ENCODE measurements at regions not wholly inside any gene's neighbourhood (a gene's known extent, or its start where the extent isn't known, plus 50 kb on each side); places are given as distances from the start of the nearest gene placed in this dataset.
"Not testable (repeated sequence)": the region's sequence is repeated elsewhere in the genome, so short reads cannot be mapped to it uniquely, and the experiment has no call there.

- DNase-seq = no peak
Measured at GRCh38 chr6:141437685-141438084, 695.0 kb upstream of the GJE1 start.

- no peak for DNase-seq
Measured at GRCh38 chr6:141437011-141437410, 695.7 kb upstream of the GJE1 start.

GRCh38 chr6:141426400-141426980 is 706.2 kb upstream of the GJE1 start:
- DNase-seq = no peak

DNA sequence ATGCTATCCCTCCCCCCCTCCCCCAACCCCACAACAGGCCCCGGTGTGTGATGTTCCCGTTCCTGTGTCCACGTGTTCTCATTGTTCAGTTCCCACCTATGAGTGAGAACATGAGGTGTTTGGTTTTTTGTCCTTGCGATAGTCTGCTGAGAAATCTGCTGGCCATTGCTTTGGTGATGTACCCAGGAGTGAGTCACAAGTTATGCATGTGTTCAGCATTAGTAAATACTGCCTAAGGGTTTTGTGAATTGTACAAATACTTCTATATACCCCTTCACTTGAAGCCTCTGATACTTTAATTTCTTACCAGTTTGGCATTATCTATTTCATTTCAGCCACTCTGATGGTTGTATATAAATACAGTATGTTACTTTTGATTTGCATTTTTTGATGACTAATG is 711.3 kb upstream of the GJE1 start:
- no peak for DNase-seq

DNA sequence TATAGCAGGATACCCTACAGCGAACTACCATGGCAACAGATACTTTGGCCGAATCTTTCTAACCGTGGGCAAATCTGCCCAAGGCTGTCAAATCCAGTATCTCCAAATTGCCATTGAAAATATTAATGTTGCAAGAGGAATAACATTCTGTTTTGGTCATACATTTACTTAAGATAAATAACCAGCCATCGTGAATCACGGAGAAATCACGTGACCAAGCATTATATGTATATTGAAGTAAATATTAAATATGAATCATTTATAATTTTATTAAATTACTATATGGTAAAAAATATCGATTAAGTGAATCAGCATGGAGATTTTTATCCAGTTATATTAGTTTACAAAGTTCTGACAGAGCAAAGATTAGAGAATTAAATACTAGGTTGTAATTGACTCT is 714.6 kb upstream of the GJE1 start:
- no peak for DNase-seq

- no peak for DNase-seq
Measured at GRCh38 chr6:141415896-141416295, 716.8 kb upstream of the GJE1 start.

- no peak for DNase-seq
Measured at GRCh38 chr6:141413196-141413595, 719.5 kb upstream of the GJE1 start.

DNA sequence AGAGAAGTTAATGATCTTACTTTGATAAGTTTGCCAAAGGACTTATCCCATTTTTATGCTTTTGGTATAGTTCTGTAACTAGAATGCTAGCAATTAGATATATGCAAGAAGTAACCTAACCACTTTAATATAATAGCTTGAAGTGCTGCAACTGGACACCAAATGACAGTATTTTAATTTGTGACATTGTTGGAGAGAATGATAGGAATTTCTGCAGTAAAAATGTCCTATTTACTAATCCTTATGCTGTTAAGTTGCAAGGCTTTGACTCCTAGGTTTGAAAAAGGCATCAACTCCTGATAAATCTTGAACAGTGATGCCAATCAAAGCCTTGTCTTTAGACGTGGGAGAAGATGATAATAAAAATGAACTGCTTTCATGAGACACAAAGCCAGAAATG is 726.0 kb upstream of the GJE1 start:
- DNase-seq = no peak

DNA sequence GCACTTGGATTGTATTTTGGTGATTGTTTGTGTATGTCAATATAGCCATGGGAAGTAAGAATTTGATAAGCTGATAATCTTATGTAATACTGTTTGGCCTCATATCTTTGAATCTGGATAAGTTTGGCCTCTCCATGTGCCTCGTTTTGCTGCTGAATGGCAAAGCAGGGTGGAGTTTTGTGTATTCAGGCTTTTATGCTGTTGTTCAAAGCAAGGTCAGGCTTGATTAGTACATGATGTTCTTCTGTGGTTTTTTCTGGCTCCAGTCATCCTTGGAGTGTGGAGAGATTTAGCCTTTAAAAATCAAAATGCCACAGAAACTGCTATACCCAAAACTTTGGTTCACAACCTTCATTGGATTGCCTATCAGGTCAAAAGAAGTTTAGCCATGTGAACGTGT is 728.9 kb upstream of the GJE1 start:
- DNase-seq = no peak

GRCh38 chr6:141403103-141403502 is 729.6 kb upstream of the GJE1 start:
- DNase-seq = no peak

- DNase-seq = no peak
Measured at GRCh38 chr6:141402489-141402888, 730.2 kb upstream of the GJE1 start.

GRCh38 chr6:141401851-141402250 is 730.9 kb upstream of the GJE1 start:
- no peak for DNase-seq

- DNase-seq = no peak
Measured at GRCh38 chr6:141401168-141401567, 731.6 kb upstream of the GJE1 start.

GRCh38 chr6:141398949-141399348 is 733.8 kb upstream of the GJE1 start:
- DNase-seq = no peak

DNA sequence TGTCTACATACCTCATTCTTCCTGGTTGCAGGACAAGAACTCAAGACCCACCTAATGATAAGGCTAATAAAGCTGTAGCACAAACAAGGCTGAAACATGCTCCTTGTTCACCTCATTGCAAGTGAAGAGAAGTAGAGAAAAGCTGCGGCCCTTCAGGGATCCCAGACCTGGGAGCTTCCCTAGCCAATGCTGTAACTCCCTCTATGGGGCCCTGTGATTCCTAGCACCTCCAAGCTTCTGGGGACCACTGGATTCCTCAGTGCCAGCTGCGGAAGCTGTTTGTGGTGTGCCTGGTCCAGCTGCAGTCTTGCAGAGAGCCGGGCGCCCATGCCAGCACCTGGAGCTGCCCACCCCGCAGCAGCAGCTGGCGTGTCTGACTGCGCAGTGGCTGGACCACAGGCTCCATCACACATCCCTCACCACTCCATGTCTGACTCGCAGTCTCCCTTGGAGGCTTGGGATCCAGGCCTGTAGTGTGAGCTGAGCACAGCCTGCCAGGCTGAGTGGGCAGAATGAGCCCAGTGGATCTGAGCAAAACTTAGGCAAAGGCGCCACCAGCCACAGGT is 737.2 kb upstream of the GJE1 start:
- DNase-seq = no peak

DNA sequence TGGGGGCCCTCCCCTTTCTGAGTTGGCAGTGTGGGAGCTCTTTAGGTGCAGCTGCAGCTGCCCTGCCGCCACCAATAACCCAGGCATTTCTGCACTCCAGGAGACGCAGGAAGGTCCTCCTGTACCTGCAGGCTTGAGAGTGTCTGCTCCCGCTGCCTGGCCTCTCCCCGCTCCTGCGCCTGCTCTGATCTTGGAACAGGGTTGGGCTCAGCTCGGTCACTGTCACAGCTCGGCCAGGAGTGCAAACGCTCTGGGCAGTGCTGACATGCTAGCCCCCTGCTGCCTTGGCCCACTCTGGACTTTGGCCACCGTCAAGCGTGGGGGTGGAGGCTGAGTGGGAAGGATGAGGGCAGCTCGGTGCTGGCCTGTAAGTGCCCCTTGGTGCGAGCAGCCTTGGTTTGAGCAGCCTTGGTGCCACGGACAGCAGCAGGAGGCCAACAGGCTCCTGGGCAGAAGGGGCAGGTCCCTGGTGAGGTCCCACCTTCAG is 738.1 kb upstream of the GJE1 start:
- DNase-seq = no peak

DNA sequence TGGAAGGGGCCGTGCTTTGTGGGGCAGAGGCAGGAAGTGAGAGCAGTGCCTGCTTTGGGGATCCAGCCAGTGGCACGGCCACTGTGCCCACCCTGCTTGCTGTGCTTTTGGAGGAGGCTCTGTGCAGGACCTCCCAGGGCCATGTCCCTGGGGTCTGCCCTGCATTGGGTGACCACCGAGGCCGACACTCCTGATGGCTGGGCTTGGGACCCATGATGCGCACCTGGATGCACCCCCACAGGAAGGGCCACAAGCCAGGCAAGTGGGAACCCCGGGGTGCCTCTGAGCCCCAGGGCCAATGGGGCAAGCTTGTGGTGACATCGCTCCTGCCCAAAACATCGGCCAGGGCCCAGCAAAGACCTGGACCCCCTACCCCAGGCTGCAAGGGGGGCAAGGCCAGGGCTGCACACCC is 738.6 kb upstream of the GJE1 start:
- no peak for DNase-seq

DNA sequence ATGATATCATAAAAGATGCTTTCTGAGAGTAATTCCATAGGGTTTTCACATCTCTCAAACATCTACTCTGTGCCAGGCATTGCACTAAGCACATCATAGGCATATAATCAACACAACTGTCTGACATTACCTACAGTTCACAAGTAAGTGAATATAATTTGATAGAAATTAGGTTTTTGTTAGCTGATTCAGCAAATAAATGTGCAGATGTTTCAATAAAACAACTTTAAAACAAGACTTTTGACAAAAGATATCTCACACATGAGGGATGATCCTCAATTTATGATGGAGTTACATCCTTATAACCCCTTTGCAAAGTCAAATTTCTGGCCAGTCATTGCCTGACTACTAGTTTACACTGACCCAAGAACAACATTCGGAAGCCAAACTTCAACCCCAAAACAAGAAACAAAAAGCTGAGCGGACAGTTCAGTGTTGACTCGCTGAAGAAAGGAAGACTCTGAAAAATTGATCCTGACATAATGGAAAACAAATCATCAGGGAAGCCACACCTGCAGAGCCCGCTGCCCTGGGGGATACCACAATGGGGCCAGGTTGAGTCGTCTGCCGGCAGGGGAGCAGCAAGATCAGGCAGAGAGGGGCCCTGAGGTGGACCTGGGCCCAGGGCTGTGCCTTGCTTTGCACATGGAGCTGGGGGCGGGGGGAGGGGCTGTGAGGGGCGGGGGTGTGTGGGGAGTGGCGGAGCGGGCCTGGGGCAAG is 739.2 kb upstream of the GJE1 start:
- DNase-seq = no peak

DNA sequence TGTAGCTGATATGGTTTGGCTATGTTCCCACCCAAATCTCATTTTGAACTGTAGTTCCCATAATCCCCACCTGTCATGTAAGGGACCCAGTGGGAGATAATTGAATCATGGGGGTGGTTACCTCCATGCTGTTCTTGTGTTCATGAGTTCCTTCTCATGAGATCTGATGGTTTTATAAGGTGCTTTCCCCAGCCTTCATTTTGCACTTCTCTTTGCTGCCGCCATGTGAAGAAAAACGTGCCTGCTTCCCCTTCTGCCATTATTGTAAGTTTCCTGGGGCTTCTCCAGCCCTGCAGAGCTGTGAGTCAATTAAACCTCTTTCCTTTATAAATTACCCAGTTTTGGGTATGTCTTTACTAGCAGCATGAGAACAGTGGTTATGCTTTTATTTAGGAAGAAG is 741.6 kb upstream of the GJE1 start:
- DNase-seq = not testable (repeated sequence)

DNA sequence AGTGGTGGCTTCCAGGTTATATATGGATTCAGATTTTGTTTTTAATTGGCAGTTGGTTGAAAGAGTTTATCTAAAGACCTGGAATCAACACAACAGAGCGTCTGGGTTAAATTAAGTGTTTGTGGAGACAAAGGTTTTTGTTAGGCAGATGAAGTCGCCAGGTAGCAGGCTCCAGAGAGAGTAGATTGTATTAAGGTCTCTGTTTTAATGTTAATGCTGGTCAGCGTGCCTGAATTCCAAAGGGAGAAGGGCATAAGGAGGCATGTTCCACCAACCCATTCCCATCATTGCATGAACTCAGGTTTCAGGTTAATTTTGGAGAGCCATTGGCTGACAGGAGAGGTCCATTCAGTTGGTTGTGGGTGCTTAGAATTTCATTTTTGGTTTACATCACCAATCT is 744.1 kb upstream of the GJE1 start:
- DNase-seq = no peak

GRCh38 chr6:141370438-141370837 is 762.3 kb upstream of the GJE1 start:
- no peak for DNase-seq

DNA sequence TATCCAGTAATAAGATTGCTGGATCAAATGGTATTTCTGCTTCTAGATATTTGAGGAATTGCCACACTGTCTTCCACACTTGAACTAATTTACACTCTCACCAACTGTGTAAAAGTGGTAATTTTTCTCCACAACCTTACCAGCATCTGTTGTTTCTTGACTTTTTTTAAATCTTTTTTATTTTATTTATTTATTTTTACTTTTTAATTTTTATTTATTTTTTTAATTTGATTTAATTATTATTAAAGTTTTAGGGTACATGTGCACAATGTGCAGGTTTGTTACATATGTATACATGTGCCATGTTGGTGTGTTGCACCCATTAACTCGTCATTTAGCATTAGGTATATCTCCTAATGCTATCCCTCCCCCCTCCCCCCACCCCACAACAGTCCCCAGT is 765.9 kb upstream of the GJE1 start:
- not testable (repeated sequence) for DNase-seq

- no peak for DNase-seq
Measured at GRCh38 chr6:141364694-141365093, 768.0 kb upstream of the GJE1 start.

- no peak for DNase-seq
Measured at GRCh38 chr6:141364232-141364631, 768.5 kb upstream of the GJE1 start.

- no peak for DNase-seq
Measured at GRCh38 chr6:141361559-141361958, 771.2 kb upstream of the GJE1 start.
